Type B pancreatic cell (in vitro differentiated cells): ENCODE measurements at regions not wholly inside any gene's neighbourhood (a gene's known extent, or its start where the extent isn't known, plus 50 kb on each side); places are given as distances from the start of the nearest gene placed in this dataset.

ENCODE experiments used
- DNase-seq: peaks from one replicate; pipeline ENCODE4 v3.0.0; 2021; ENCODE audit warnings: mixed read lengths; ENCODE audit not compliant: unreplicated experiment; ENCODE audit errors: extremely low spot score
- H3K27ac Mint-ChIP-seq: 2 replicates; pipeline ENCODE4 v1.8.0; 2021; ENCODE audit warnings: mild to moderate bottlenecking, mixed read lengths
- H3K27me3 Mint-ChIP-seq: 2 replicates; pipeline ENCODE4 v1.8.0; 2021; ENCODE audit warnings: mixed read lengths
- H3K36me3 Mint-ChIP-seq: 2 replicates; pipeline ENCODE4 v1.8.0; 2021; ENCODE audit warnings: mixed read lengths
- H3K4me1 Mint-ChIP-seq: one replicate; pipeline ENCODE4 v1.8.0; 2021; ENCODE audit warnings: mixed read lengths; ENCODE audit not compliant: unreplicated experiment
- H3K4me3 Mint-ChIP-seq: 2 replicates; pipeline ENCODE4 v1.8.0; 2021; ENCODE audit warnings: mild to moderate bottlenecking, mixed read lengths
- H3K9me3 Mint-ChIP-seq: 2 replicates; pipeline ENCODE4 v1.8.0; 2021; ENCODE audit warnings: mixed read lengths
- CTCF ChIP-seq: fragments of 200-600 bp; sonication (generic); conservative IDR thresholded peaks from 2 replicates; pipeline ENCODE4 v1.5.0; 2021; ENCODE audit warnings: antibody characterized with exemption, mild to moderate bottlenecking

- Mint-ChIP-seq H3K9me3 (peaks cover 5% of the 10 kb centered on the region), H3K27ac (no peak overlapping the region), H3K4me1 (no peaks in the 10 kb centered on the region), H3K36me3 (no peaks in the 10 kb centered on the region), H3K4me3 (no peak overlapping the region), H3K27me3 (no peaks in the 10 kb centered on the region)
- DNase-seq: no peak
- TF ChIP-seq CTCF: no peak
Observed at GRCh38 chr4:24380957-24381665, 203.2 kb downstream of the DHX15 start.

GRCh38 chr4:24373704-24374103 lies 210.7 kb downstream of the DHX15 start:
- Mint-ChIP-seq H3K4me3 (no peak overlapping the region), H3K4me1 (no peaks in the 10 kb centered on the region), H3K9me3 (no peaks in the 10 kb centered on the region), H3K36me3 (no peaks in the 10 kb centered on the region), H3K27ac (no peak overlapping the region), H3K27me3 (no peaks in the 10 kb centered on the region)
- DNase-seq: no peak
- no peak for TF ChIP-seq CTCF

GRCh38 chr4:24372881-24373280 lies 211.5 kb downstream of the DHX15 start:
- H3K27me3 Mint-ChIP-seq: no peaks in the 10 kb centered on the region
- no peak overlapping the region for H3K27ac Mint-ChIP-seq
- no peak for TF ChIP-seq CTCF
- no peak for DNase-seq
- no peaks in the 10 kb centered on the region for H3K9me3 Mint-ChIP-seq
- H3K36me3 Mint-ChIP-seq: no peaks in the 10 kb centered on the region
- no peak overlapping the region for H3K4me3 Mint-ChIP-seq
- H3K4me1 Mint-ChIP-seq: no peaks in the 10 kb centered on the region

- DNase-seq: no peak
- Mint-ChIP-seq H3K4me1 (no peaks in the 10 kb centered on the region), H3K36me3 (no peaks in the 10 kb centered on the region), H3K27ac (no peak overlapping the region), H3K9me3 (no peaks in the 10 kb centered on the region), H3K4me3 (no peak overlapping the region), H3K27me3 (no peaks in the 10 kb centered on the region)
- no peak for TF ChIP-seq CTCF
Observed at GRCh38 chr4:24372341-24372740, 212.0 kb downstream of the DHX15 start.

- Mint-ChIP-seq H3K4me3 (no peak overlapping the region), H3K36me3 (no peaks in the 10 kb centered on the region), H3K9me3 (no peaks in the 10 kb centered on the region), H3K27me3 (no peaks in the 10 kb centered on the region), H3K27ac (no peak overlapping the region), H3K4me1 (no peaks in the 10 kb centered on the region)
- no peak for DNase-seq
- TF ChIP-seq CTCF: no peak
Observed at GRCh38 chr4:24370421-24370820, 213.9 kb downstream of the DHX15 start.
